Liver (tissue), 3 donors: ENCODE measurements at regions not wholly inside any gene's neighbourhood (a gene's known extent, or its start where the extent isn't known, plus 50 kb on each side); places are given as distances from the start of the nearest gene placed in this dataset.

ENCODE experiments used
- ATF3 ChIP-seq: IDR thresholded peaks from 2 replicates; pipeline ENCODE4 v1.6.1; 2016; ENCODE audit warnings: antibody characterized with exemption
- CTCF ChIP-seq: fragments of 150-350 bp; IDR thresholded peaks from 2 replicates; pipeline ENCODE4 v1.5.1; 2017; ENCODE audit warnings: improper control_type of control experiment, low read depth, low read length; ENCODE audit not compliant: missing input control
- HNF4G ChIP-seq: IDR thresholded peaks from 2 replicates; pipeline ENCODE4 v1.6.1; 2016; ENCODE audit warnings: antibody characterized with exemption
- NR2F2 ChIP-seq: IDR thresholded peaks from 2 replicates; pipeline ENCODE4 v1.6.1; 2016; ENCODE audit warnings: antibody characterized with exemption
- REST ChIP-seq: IDR thresholded peaks from 2 replicates; pipeline ENCODE4 v1.6.1; 2016; ENCODE audit warnings: antibody characterized with exemption, mild to moderate bottlenecking
- RXRA ChIP-seq, 2 donors: IDR thresholded peaks; 2 replicates each; pipeline ENCODE4 v1.6.1; 2017 to 2018; ENCODE audit warnings: antibody characterized with exemption in 2 of 2, mild to moderate bottlenecking in 1 of 2
- YY1 ChIP-seq: IDR thresholded peaks from 2 replicates; pipeline ENCODE4 v1.6.1; 2016; ENCODE audit warnings: antibody characterized with exemption, mild to moderate bottlenecking
- TF ChIP-seq, protein P1 (sequence below): IDR thresholded peaks from 2 replicates; pipeline ENCODE4 v1.6.1; 2016; ENCODE audit warnings: antibody characterized with exemption
- donor health status: healthy.
- donor health status: healthy.

DNA sequence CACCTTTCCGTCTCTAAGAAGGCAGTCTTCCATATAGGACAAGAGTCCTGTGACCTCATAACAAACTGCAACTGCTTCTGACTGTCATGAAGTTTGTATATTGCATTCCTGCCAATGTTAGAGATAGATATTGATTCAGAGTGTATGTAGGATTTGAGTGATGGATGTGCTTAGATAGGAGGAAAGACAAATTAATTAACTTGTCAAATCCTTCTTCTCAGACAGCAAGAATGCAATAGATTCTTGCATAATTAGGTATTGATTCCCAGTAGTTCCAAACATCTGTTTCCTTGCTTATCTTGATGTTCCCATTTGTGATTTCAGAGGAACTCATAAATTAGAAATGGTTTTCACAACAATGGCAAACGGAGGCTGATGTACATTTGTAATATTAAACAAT, 555.3 kb downstream of the TRAM1L1 start:
- TF ChIP-seq RXRA (IDR thresholded peaks at IDR 0.05) (no peak), CTCF (no peak), ATF3 (no peak), YY1 (no peak), HNF4G (no peak), REST (no peak), NR2F2 (no peak)
- TF ChIP-seq, protein P1, sequence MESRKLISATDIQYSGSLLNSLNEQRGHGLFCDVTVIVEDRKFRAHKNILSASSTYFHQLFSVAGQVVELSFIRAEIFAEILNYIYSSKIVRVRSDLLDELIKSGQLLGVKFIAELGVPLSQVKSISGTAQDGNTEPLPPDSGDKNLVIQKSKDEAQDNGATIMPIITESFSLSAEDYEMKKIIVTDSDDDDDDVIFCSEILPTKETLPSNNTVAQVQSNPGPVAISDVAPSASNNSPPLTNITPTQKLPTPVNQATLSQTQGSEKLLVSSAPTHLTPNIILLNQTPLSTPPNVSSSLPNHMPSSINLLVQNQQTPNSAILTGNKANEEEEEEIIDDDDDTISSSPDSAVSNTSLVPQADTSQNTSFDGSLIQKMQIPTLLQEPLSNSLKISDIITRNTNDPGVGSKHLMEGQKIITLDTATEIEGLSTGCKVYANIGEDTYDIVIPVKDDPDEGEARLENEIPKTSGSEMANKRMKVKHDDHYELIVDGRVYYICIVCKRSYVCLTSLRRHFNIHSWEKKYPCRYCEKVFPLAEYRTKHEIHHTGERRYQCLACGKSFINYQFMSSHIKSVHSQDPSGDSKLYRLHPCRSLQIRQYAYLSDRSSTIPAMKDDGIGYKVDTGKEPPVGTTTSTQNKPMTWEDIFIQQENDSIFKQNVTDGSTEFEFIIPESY, result no peak
